BLaER1 treated with 17β-estradiol and CSF1 and Interleukin-3, amounts not matched to agents 10 nM and 100 nM (cell line): ENCODE measurements at regions not wholly inside any gene's neighbourhood (a gene's known extent, or its start where the extent isn't known, plus 50 kb on each side); places are given as distances from the start of the nearest gene placed in this dataset.
A peak's percentile ranks its signal among the peaks of the same experiment; 100 is the strongest.

Source experiments
- H3K27ac ChIP-seq, 11 experiments: shearing (Covaris generic); formaldehyde crosslinking; 2 replicates each; pipeline ENCODE4 v1.8.1; 2022
- H3K27me3 ChIP-seq, 11 experiments: shearing (Covaris generic); formaldehyde crosslinking; 2 replicates each; pipeline ENCODE4 v1.8.1; 2022
- H3K36me3 ChIP-seq, 11 experiments: shearing (Covaris generic); formaldehyde crosslinking; 2 replicates each; pipeline ENCODE4 v1.8.1; 2022
- H3K4me1 ChIP-seq, 10 experiments: shearing (Covaris generic); formaldehyde crosslinking; 2 replicates each; pipeline ENCODE4 v1.8.1; 2022
- H3K4me2 ChIP-seq, 11 experiments: shearing (Covaris generic); formaldehyde crosslinking; 2 replicates each; pipeline ENCODE4 v1.8.1; 2022
- H3K4me3 ChIP-seq, 10 experiments: shearing (Covaris generic); formaldehyde crosslinking; 2 replicates each; pipeline ENCODE4 v1.8.1; 2022
- H3K9ac ChIP-seq, 11 experiments: shearing (Covaris generic); formaldehyde crosslinking; 2 replicates each; pipeline ENCODE4 v1.8.1; 2022
- H3K9me3 ChIP-seq, 11 experiments: shearing (Covaris generic); formaldehyde crosslinking; replicated peaks in 1 of 11; 2 replicates each; pipeline ENCODE4 v1.8.1; 2022
- H4K20me1 ChIP-seq, 11 experiments: shearing (Covaris generic); formaldehyde crosslinking; 2 replicates each; pipeline ENCODE4 v1.8.1; 2022
- Cebpa-rat ChIP-seq, 11 experiments: shearing (Covaris generic); IDR thresholded peaks; 2 replicates each; pipeline ENCODE4 v1.8.1; 2022

GRCh38 chr10:128365156-128365725 lies 239.0 kb upstream of the MKI67 start:
- TF ChIP-seq Cebpa-rat (IDR thresholded peaks at IDR 0.05), result no peak
- Histone ChIP-seq H3K36me3 (no peaks in the 10 kb centered on the region), H3K9ac (no peak overlapping the region), H3K27ac (no peak overlapping the region), H3K27me3 (no peaks in the 10 kb centered on the region), H3K4me3 (no peak overlapping the region), H3K4me1 (no peaks in the 10 kb centered on the region), H3K9me3 (no peaks in the 10 kb centered on the region), H4K20me1 (no peaks in the 10 kb centered on the region), H3K4me2 (no peak overlapping the region)

- Histone ChIP-seq H4K20me1 (no peaks in the 10 kb centered on the region), H3K27ac (no peak overlapping the region), H3K4me3 (no peak overlapping the region), H3K27me3 (no peaks in the 10 kb centered on the region), H3K36me3 (no peaks in the 10 kb centered on the region), H3K4me1 (peaks cover 0 to 1% (median under 1%) of the 10 kb centered on the region in 10 experiments; a peak in 6 of 20 replicates), H3K4me2 (no peak overlapping the region), H3K9me3 (peaks cover 0 to 6% (median 0%) of the 10 kb centered on the region in 11 experiments; a peak in 1 of 22 replicates), H3K9ac (no peak overlapping the region)
- no peak for TF ChIP-seq Cebpa-rat (IDR thresholded peaks at IDR 0.05)
Measured at GRCh38 chr10:128367807-128368206, 241.6 kb upstream of the MKI67 start.

DNA sequence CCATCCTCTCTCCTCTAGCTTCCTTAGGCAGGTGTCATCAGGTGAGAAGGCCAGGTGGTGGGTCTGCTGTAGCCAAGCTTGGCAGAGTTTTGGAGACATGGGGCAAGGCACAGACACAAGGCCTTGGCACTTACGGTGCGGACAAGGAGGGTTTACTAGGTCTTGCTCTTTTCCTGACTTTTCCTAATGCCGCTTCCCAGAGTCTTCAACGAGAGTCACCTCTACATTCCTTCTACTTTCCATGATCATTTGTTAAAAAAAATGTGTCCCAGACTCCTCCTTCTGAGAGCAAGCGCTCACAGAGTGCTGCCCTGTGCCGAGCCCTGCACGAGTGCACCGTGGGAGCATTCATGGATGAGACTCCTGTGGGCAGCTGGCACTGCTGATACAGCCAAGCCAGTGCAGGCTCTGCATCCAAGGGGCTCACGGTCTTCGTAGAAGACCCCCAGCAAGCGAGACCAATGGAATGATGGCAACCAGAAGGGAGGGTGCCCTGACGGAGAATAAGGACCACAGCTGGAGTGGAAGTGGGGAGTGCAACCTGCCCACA lies 243.0 kb upstream of the MKI67 start:
- Histone ChIP-seq H3K4me3 (no peak overlapping the region), H3K27me3 (no peaks in the 10 kb centered on the region), H3K4me1 (peaks cover 0 to 12% (median 7%) of the 10 kb centered on the region in 10 experiments; a peak in 9 of 20 replicates), H3K9ac (no peak overlapping the region), H4K20me1 (no peaks in the 10 kb centered on the region), H3K36me3 (no peaks in the 10 kb centered on the region), H3K27ac (no peak overlapping the region), H3K9me3 (peaks cover 0 to 6% (median 0%) of the 10 kb centered on the region in 11 experiments; a peak in 1 of 22 replicates), H3K4me2 (no peak overlapping the region)
- TF ChIP-seq Cebpa-rat (IDR thresholded peaks at IDR 0.05), result no peak

DNA sequence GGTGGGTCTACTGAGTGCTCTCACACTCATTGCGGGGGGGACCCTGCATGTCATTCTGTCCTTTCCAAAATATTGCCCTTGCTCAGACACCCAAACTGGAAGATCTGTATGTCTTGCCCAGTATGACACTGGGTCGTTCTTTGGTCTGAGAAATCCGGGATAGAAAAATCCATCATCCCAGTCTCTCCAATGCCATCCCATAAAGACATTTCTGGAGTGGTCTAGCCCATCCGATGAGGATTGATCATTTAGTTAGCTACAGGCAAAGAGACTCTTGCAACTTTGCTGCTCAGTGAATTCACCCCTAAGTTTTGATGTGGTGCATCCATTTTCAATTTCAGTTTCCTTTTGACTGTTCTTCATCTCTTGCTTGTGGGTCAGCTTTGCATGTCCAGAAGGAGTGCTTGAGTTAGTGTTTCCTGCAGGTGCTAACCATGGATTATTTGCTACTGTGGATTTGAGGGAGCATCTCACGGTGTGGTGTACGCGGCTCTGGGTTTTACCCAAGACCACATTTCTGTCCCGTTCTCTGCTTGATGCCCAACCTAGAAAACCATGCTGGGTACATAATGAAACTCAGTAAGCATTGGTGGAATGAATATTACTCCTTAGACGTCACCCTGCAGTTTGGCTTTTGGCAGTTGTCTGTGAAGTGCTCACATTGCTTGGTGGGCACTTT lies 247.0 kb upstream of the MKI67 start:
- no peaks in the 10 kb centered on the region for H3K36me3 ChIP-seq
- no peak overlapping the region for H3K27ac ChIP-seq
- no peaks in the 10 kb centered on the region for H3K27me3 ChIP-seq
- H3K4me3 ChIP-seq, result no peak overlapping the region
- no peak for TF ChIP-seq Cebpa-rat (IDR thresholded peaks at IDR 0.05)
- peaks cover 0 to 22% (median 0%) of the 10 kb centered on the region in 11 experiments; a peak in 4 of 22 replicates for H3K9me3 ChIP-seq
- peak overlapping the region in 9 of 11 experiments; percentile 9 to 51 (median 26); a peak in 10 of 22 replicates for H3K4me2 ChIP-seq
- no peak overlapping the region for H3K9ac ChIP-seq
- no peaks in the 10 kb centered on the region for H4K20me1 ChIP-seq
- H3K4me1 ChIP-seq, result peaks cover 0 to 12% (median 7%) of the 10 kb centered on the region in 10 experiments; a peak in 9 of 20 replicates

DNA sequence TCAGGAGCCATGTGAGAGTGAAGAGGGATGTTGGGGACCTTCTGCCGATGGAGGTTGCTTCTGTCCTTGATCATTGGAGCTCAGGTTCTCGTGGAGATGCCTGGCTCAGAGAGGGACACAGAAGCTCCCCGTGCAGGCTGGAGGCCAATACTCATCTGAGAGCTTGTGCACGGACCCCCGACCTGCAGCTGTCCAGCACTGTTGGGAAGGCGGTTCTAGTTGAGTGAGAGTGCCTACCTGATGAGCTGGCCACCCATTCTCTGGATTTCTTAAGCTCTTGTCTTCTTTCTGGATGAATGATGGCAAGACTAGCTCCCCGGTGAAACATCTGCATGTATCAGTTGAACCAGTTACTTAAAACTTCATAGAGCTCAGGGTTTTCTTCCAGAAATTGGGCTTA lies 247.6 kb upstream of the MKI67 start:
- Histone ChIP-seq H3K9me3 (peaks cover 0 to 22% (median 0%) of the 10 kb centered on the region in 11 experiments; a peak in 4 of 22 replicates), H3K9ac (no peak overlapping the region), H3K4me3 (no peak overlapping the region), H3K4me2 (peak overlapping the region in 6 of 11 experiments; percentile 9 to 51 (median 38); a peak in 8 of 22 replicates), H4K20me1 (no peaks in the 10 kb centered on the region), H3K27me3 (no peaks in the 10 kb centered on the region), H3K4me1 (peaks cover 0 to 12% (median 7%) of the 10 kb centered on the region in 10 experiments; a peak in 9 of 20 replicates), H3K27ac (no peak overlapping the region), H3K36me3 (no peaks in the 10 kb centered on the region)
- no peak for TF ChIP-seq Cebpa-rat (IDR thresholded peaks at IDR 0.05)

GRCh38 chr10:128375171-128375570 lies 248.9 kb upstream of the MKI67 start:
- H3K27me3 ChIP-seq, result no peaks in the 10 kb centered on the region
- H3K9ac ChIP-seq, result no peak overlapping the region
- no peak overlapping the region for H3K4me2 ChIP-seq
- no peak overlapping the region for H3K4me3 ChIP-seq
- H4K20me1 ChIP-seq, result no peaks in the 10 kb centered on the region
- peaks cover 0 to 12% (median 7%) of the 10 kb centered on the region in 10 experiments; a peak in 9 of 20 replicates for H3K4me1 ChIP-seq
- peaks cover 0 to 22% (median 0%) of the 10 kb centered on the region in 11 experiments; a peak in 4 of 22 replicates for H3K9me3 ChIP-seq
- no peak overlapping the region for H3K27ac ChIP-seq
- TF ChIP-seq Cebpa-rat (IDR thresholded peaks at IDR 0.05), result no peak
- no peaks in the 10 kb centered on the region for H3K36me3 ChIP-seq

DNA sequence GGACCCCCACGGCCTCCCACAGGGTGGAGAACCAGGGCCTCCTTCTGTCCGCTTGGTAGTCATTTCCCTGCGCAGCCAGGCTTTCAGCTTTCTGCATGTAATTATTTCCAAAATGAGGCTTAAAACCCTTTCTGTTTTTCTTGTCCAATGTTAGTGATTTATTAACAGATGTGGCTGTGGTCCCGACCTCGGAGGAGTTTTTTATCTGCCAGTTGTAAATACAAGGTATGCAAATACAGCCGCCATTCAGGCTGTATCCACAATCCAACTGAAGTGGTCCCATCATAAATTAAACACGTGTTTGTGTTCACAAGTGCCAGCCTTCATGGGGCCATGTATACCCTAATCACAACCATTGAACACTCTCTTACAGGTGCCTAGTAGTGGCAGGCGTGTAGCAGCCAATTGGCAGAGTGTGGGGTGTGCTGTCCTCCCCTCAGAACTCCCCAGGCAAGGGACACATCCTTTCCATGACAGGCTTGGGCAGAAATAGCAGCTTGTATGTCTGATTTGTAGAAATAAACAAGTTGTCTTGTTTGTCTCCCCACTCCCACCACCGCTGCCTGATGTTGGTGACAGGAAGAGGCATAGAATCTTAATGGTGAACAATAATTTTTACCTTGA lies 251.3 kb upstream of the MKI67 start:
- no peak overlapping the region for H3K4me2 ChIP-seq
- no peaks in the 10 kb centered on the region for H3K27me3 ChIP-seq
- no peak overlapping the region for H3K4me3 ChIP-seq
- no peak overlapping the region for H3K9ac ChIP-seq
- no peaks in the 10 kb centered on the region for H3K36me3 ChIP-seq
- no peak for TF ChIP-seq Cebpa-rat (IDR thresholded peaks at IDR 0.05)
- peaks cover 0 to 17% (median 0%) of the 10 kb centered on the region in 11 experiments; a peak in 4 of 22 replicates for H3K9me3 ChIP-seq
- no peak overlapping the region for H3K27ac ChIP-seq
- peaks cover 0 to 12% (median 7%) of the 10 kb centered on the region in 10 experiments; a peak in 9 of 20 replicates for H3K4me1 ChIP-seq
- no peaks in the 10 kb centered on the region for H4K20me1 ChIP-seq

DNA sequence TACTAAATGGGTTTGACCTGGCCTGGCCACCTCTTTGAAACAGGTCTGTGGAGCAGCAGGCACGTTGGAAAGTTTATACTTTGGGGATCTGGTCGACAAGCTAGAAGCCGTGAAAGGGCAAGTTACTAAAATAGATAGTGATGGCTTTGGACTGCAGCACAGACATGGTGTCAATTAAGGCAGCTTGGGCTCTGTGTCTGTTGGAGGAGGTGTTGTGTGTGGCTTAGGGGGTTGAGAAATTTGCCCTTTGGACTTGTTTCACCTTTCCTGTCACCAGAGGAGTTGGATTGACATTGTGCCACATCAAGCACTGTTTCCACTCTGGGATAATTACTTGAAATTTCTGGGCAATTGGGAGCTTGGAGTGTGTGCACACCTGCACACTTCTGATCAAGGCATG lies 251.8 kb upstream of the MKI67 start:
- Histone ChIP-seq H3K4me2 (no peak overlapping the region), H3K27me3 (no peaks in the 10 kb centered on the region), H4K20me1 (no peaks in the 10 kb centered on the region), H3K36me3 (no peaks in the 10 kb centered on the region), H3K9ac (no peak overlapping the region), H3K4me1 (peaks cover 0 to 10% (median 5%) of the 10 kb centered on the region in 10 experiments; a peak in 9 of 20 replicates), H3K27ac (no peak overlapping the region), H3K4me3 (no peak overlapping the region), H3K9me3 (peaks cover 0 to 17% (median 0%) of the 10 kb centered on the region in 11 experiments; a peak in 4 of 22 replicates)
- TF ChIP-seq Cebpa-rat (IDR thresholded peaks at IDR 0.05), result no peak

GRCh38 chr10:128380946-128381345 lies 254.7 kb upstream of the MKI67 start:
- Histone ChIP-seq H3K4me1 (no peaks in the 10 kb centered on the region), H3K27ac (no peak overlapping the region), H3K4me3 (no peak overlapping the region), H3K27me3 (no peaks in the 10 kb centered on the region), H4K20me1 (no peaks in the 10 kb centered on the region), H3K4me2 (no peak overlapping the region), H3K36me3 (no peaks in the 10 kb centered on the region), H3K9ac (no peak overlapping the region), H3K9me3 (peaks cover 0 to 12% (median 0%) of the 10 kb centered on the region in 11 experiments; a peak in 4 of 22 replicates)
- no peak for TF ChIP-seq Cebpa-rat (IDR thresholded peaks at IDR 0.05)
